Trophoblast cell (in vitro differentiated cells and primary cell): ENCODE measurements at regions not wholly inside any gene's neighbourhood (a gene's known extent, or its start where the extent isn't known, plus 50 kb on each side); places are given as distances from the start of the nearest gene placed in this dataset.

Source experiments
- DNase-seq, 2 donors: peaks; one replicate each; pipeline ENCODE4 v3.0.0-alpha.2; 2016
- H2AFZ ChIP-seq: 2 replicates; pipeline ENCODE4 v1.6.1; 2013; ENCODE audit warnings: low read length, moderate library complexity, mild to moderate bottlenecking; ENCODE audit not compliant: insufficient read depth, poor library complexity
- H2AK5ac ChIP-seq: 2 replicates; pipeline ENCODE4 v1.6.1; 2013; ENCODE audit warnings: mild to moderate bottlenecking, low read length
- H2BK120ac ChIP-seq: 2 replicates; pipeline ENCODE4 v1.6.1; 2013; ENCODE audit warnings: low read length, mild to moderate bottlenecking, moderate library complexity; ENCODE audit not compliant: insufficient read depth, poor library complexity
- H2BK12ac ChIP-seq: 2 replicates; pipeline ENCODE4 v1.6.1; 2013; ENCODE audit warnings: mild to moderate bottlenecking, low read length, moderate library complexity
- H2BK5ac ChIP-seq: 2 replicates; pipeline ENCODE4 v1.6.1; 2013; ENCODE audit warnings: low read length, low read depth, moderate library complexity, mild to moderate bottlenecking; ENCODE audit not compliant: poor library complexity
- H3K14ac ChIP-seq: 2 replicates; pipeline ENCODE4 v1.6.1; 2013; ENCODE audit warnings: mild to moderate bottlenecking, low read length
- H3K18ac ChIP-seq: 2 replicates; pipeline ENCODE4 v1.6.1; 2013; ENCODE audit warnings: mild to moderate bottlenecking, low read length
- H3K23ac ChIP-seq: 2 replicates; pipeline ENCODE4 v1.6.1; 2013; ENCODE audit warnings: low read length
- H3K27ac ChIP-seq: 2 replicates; pipeline ENCODE4 v1.5.1; 2013; ENCODE audit warnings: low read depth, mild to moderate bottlenecking, inconsistent platforms, low read length, moderate library complexity
- H3K27me3 ChIP-seq: 2 replicates; pipeline ENCODE4 v1.6.1; 2013; ENCODE audit warnings: inconsistent platforms, mild to moderate bottlenecking, low read length, moderate library complexity; ENCODE audit not compliant: insufficient read depth
- H3K36me3 ChIP-seq, 2 experiments: 1 replicate in 1 of 2; 2 replicates in 1 of 2; pipeline ENCODE4 v1.6.1; 2013; ENCODE audit warnings: low read length in 2 of 2, mild to moderate bottlenecking in 2 of 2, moderate library complexity in 1 of 2; ENCODE audit not compliant: insufficient read depth in 2 of 2, control insufficient read depth in 1 of 2
- H3K4ac ChIP-seq: 2 replicates; pipeline ENCODE4 v1.6.1; 2013; ENCODE audit warnings: low read depth, mild to moderate bottlenecking, low read length, moderate library complexity
- H3K4me1 ChIP-seq, 2 experiments: 1 replicate in 1 of 2; 2 replicates in 1 of 2; pipeline ENCODE4 v1.6.1; 2013; ENCODE audit warnings: low read length in 2 of 2, mild to moderate bottlenecking in 2 of 2, moderate library complexity in 1 of 2; ENCODE audit not compliant: insufficient read depth in 2 of 2, control insufficient read depth in 1 of 2
- H3K4me2 ChIP-seq: 2 replicates; pipeline ENCODE4 v1.6.1; 2013; ENCODE audit warnings: inconsistent platforms, mild to moderate bottlenecking, low read length, moderate library complexity
- H3K4me3 ChIP-seq: 2 replicates; pipeline ENCODE4 v1.5.1; 2013; ENCODE audit warnings: mild to moderate bottlenecking, low read depth, low read length, inconsistent platforms
- H3K79me1 ChIP-seq: one replicate; pipeline ENCODE4 v1.6.1; 2013; ENCODE audit warnings: low read length
- H3K79me2 ChIP-seq: 2 replicates; pipeline ENCODE4 v1.6.1; 2013; ENCODE audit warnings: low read length, mild to moderate bottlenecking; ENCODE audit not compliant: control insufficient read depth, insufficient read depth, poor library complexity
- H3K9ac ChIP-seq: 2 replicates; pipeline ENCODE4 v1.6.1; 2013; ENCODE audit warnings: mild to moderate bottlenecking, low read length
- H3K9me3 ChIP-seq: 2 replicates; pipeline ENCODE4 v1.6.1; 2013; ENCODE audit warnings: low read depth, mild to moderate bottlenecking, control low read depth, inconsistent platforms, low read length; ENCODE audit not compliant: insufficient read depth
- H4K12ac ChIP-seq: 2 replicates; pipeline ENCODE4 v1.6.1; 2013; ENCODE audit warnings: low read depth, mild to moderate bottlenecking, low read length, moderate library complexity
- H4K8ac ChIP-seq: 2 replicates; pipeline ENCODE4 v1.6.1; 2013; ENCODE audit warnings: low read depth, mild to moderate bottlenecking, low read length, moderate library complexity
- H4K91ac ChIP-seq: one replicate; pipeline ENCODE4 v1.6.1; 2013; ENCODE audit warnings: low read depth, mild to moderate bottlenecking, low read length, moderate library complexity
- WGBS: extraction: QIAGEN DNeasy Blood & Tissue Kit; methylation state at CpG from one replicate; pipeline ENCODE4 v1.1.7; 2013; ENCODE audit warnings: missing lambda C conversion rate; ENCODE audit not compliant: insufficient read length, insufficient coverage; ENCODE audit errors: extremely low coverage; 5-methylcytosine and 5-hydroxymethylcytosine counted together

DNA sequence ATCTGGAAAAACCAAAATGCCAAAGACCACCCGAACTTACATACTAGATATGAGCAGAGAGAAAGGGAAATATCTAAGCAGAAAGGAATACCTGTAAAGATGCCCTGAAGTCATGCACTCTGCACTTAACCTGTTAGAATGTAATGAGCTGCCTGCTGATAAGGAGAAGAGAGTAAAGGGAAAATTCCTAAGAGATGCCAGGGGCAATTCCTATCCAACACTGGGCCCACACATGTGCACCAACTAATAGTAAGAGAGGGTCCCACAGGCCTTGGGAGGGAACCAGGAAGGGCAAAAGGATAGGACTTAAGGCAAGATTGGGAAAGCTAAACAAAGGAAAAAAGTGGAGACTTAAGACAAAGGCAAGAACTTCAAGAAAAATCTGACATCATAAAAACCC, 189.5 kb downstream of the NSUN3 start:
- Histone ChIP-seq H3K18ac (no peak overlapping the region), H2BK120ac (no peak overlapping the region), H3K23ac (no peak overlapping the region), H4K12ac (no peak overlapping the region), H3K4ac (no peak overlapping the region), H2BK12ac (no peak overlapping the region), H3K9me3 (no peaks in the 10 kb centered on the region), H2AFZ (no peak overlapping the region), H3K14ac (no peak overlapping the region), H3K27me3 (no peaks in the 10 kb centered on the region), H3K4me1 (peaks cover 0 to 2% of the 10 kb centered on the region in 2 experiments), H3K9ac (no peak overlapping the region), H4K8ac (no peak overlapping the region), H3K79me2 (no peaks in the 10 kb centered on the region), H2AK5ac (no peak overlapping the region), H3K79me1 (peaks cover 1% of the 10 kb centered on the region), H4K91ac (no peak overlapping the region), H3K4me2 (no peak overlapping the region), H3K4me3 (no peak overlapping the region), H3K36me3 (no peaks in the 10 kb centered on the region), H3K27ac (no peak overlapping the region), H2BK5ac (no peak overlapping the region)
- DNase-seq: peak in 1 of 2 donors; percentile 29
- no CpG with 5 or more reads among the region's 1 CpG for WGBS

DNA sequence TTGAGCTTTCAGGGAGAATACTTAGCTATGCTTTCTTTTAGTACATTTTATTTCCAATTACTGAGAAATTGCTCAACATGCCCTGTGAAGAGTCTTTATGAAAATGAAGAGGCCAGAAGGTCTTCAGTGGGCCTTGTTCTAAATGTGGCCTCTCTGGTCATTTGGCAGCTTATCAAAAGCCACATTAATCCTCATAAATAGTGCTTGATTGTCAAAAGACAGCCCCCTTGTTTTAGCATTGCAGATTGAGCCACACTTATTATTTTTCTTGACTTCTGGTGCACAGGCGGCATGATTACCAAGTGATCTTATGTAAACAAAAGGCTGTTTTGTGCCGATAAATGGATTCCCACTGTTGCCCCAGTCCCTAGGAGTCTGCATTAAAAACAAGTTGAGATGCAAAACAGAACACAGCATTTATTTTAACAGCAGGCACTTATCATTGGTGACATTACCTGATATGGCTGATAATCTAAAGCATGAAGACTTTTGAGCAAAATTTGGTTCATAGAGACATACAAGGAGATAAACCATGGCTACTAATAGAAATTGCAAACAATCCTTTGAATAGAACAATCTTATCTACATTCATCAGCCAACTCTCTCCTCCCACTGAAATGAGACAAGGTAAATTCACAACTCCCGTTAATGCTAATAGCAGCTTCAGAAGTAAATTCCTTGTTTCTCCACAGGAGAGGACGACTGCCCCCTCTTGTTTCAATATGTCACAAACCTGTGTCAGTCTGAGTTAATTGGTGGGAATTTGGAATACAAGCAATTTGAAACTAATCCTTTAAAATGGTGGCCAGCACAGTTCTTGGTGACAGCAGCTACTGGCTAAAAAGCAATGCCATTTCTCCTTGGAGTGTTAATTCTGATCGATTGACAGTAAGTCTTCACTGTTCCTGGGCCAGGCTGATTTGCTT, 194.3 kb downstream of the NSUN3 start:
- Histone ChIP-seq H3K18ac (no peak overlapping the region), H3K9ac (no peak overlapping the region), H2BK12ac (no peak overlapping the region), H3K4ac (no peak overlapping the region), H4K12ac (no peak overlapping the region), H3K14ac (no peak overlapping the region), H3K23ac (no peak overlapping the region), H3K4me3 (no peak overlapping the region), H4K91ac (no peak overlapping the region), H2AK5ac (no peak overlapping the region), H2BK5ac (no peak overlapping the region), H2BK120ac (no peak overlapping the region), H3K4me2 (no peak overlapping the region), H3K79me2 (no peaks in the 10 kb centered on the region), H2AFZ (no peak overlapping the region), H3K27ac (no peak overlapping the region), H3K79me1 (peaks cover 10% of the 10 kb centered on the region), H3K36me3 (no peaks in the 10 kb centered on the region), H3K4me1 (peaks cover 16 to 18% of the 10 kb centered on the region in 2 experiments), H3K27me3 (no peaks in the 10 kb centered on the region), H3K9me3 (no peaks in the 10 kb centered on the region), H4K8ac (no peak overlapping the region)
- no CpG with 5 or more reads among the region's 5 CpGs for WGBS
- no peak for DNase-seq

DNA sequence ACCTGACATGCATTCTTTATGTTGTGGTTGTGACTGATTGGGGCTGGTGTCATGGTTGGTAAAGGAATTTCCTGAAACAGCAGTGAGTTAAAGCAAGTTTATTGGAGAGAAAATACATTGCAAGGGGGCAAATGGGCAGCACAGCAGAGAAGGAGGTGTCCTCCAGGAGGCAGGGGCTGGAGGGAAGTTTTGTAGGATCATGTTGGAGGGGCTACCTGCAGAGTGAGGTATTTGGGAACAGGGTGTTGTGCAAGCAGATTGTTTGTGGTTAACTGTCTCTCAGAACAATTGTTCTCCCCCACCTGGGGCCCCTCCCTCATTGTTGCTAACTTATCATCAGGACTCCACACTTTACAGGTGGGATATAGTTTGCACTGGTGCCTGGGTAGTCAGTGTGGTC, 196.0 kb downstream of the NSUN3 start:
- H4K91ac ChIP-seq: no peak overlapping the region
- H3K79me2 ChIP-seq: no peaks in the 10 kb centered on the region
- no peaks in the 10 kb centered on the region for H3K27me3 ChIP-seq
- no peaks in the 10 kb centered on the region for H3K36me3 ChIP-seq
- H3K4me1 ChIP-seq: peaks cover 16% of the 10 kb centered on the region in 2 experiments
- H4K8ac ChIP-seq: no peak overlapping the region
- H3K18ac ChIP-seq: no peak overlapping the region
- no peak overlapping the region for H3K14ac ChIP-seq
- H3K79me1 ChIP-seq: peaks cover 10% of the 10 kb centered on the region
- H2BK120ac ChIP-seq: no peak overlapping the region
- H3K4ac ChIP-seq: no peak overlapping the region
- peak overlapping the region; percentile 59 for H3K27ac ChIP-seq
- no peak overlapping the region for H2BK12ac ChIP-seq
- no peak overlapping the region for H4K12ac ChIP-seq
- no peaks in the 10 kb centered on the region for H3K9me3 ChIP-seq
- peak overlapping the region; percentile 28 for H3K4me2 ChIP-seq
- H3K4me3 ChIP-seq: no peak overlapping the region
- H2AFZ ChIP-seq: no peak overlapping the region
- no peak overlapping the region for H2AK5ac ChIP-seq
- DNase-seq: no peak
- no peak overlapping the region for H3K9ac ChIP-seq
- no peak overlapping the region for H2BK5ac ChIP-seq
- no peak overlapping the region for H3K23ac ChIP-seq

DNA sequence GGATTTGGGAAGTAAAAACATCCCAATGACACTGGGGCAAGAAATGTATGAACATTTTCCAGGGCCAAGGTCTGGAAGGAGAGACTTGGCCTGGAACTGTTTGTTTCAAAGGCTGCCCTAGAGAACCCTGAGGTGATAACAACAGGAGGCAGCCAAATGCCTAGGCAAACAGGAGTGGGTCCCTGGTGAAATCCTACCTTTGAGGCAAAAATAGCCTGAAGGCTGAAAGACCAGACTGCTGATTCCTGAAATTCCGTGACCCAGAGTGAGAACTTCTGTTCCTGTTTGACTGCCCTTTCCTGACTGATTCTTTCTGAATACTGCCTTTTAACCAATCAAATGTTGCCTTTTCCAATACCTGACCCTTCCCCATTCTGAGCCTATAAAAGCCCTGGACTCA, 196.4 kb downstream of the NSUN3 start:
- no peak overlapping the region for H3K4me3 ChIP-seq
- H3K9ac ChIP-seq: no peak overlapping the region
- H3K4me1 ChIP-seq: peaks cover 16% of the 10 kb centered on the region in 2 experiments
- H2AK5ac ChIP-seq: no peak overlapping the region
- no peaks in the 10 kb centered on the region for H3K9me3 ChIP-seq
- H2BK120ac ChIP-seq: no peak overlapping the region
- peak; percentile 49 to 87 for DNase-seq
- no peaks in the 10 kb centered on the region for H3K27me3 ChIP-seq
- H3K14ac ChIP-seq: no peak overlapping the region
- peak overlapping the region; percentile 28 for H3K4me2 ChIP-seq
- H3K79me2 ChIP-seq: no peaks in the 10 kb centered on the region
- peak overlapping the region; percentile 89 for H2BK12ac ChIP-seq
- H3K79me1 ChIP-seq: peaks cover 10% of the 10 kb centered on the region
- H3K4ac ChIP-seq: no peak overlapping the region
- no peak overlapping the region for H3K23ac ChIP-seq
- WGBS: no CpG with 5 or more reads among the region's 1 CpG
- H3K18ac ChIP-seq: peak overlapping the region; percentile 72
- H2AFZ ChIP-seq: no peak overlapping the region
- H3K36me3 ChIP-seq: no peaks in the 10 kb centered on the region
- no peak overlapping the region for H4K8ac ChIP-seq
- peak overlapping the region; percentile 72 for H4K91ac ChIP-seq
- peak overlapping the region; percentile 50 for H2BK5ac ChIP-seq
- no peak overlapping the region for H4K12ac ChIP-seq
- peak overlapping the region; percentile 59 for H3K27ac ChIP-seq
